ENCODE measurements at regions not wholly inside any gene's neighbourhood (a gene's known extent, or its start where the extent isn't known, plus 50 kb on each side); places are given as distances from the start of the nearest gene placed in this dataset.

GRCh38 chr2:176592216-176592615, 323.0 kb downstream of the MTX2 start:
- Histone ChIP-seq H3K4me1 (ENCODE audit: control insufficient read depth, insufficient read depth, low read length) (no peaks in the 10 kb centered on the region), H3K27me3 (ENCODE audit: control insufficient read depth, insufficient read depth, low read length) (no peaks in the 10 kb centered on the region), H3K36me3 (ENCODE audit: control insufficient read depth, insufficient read depth, low read length) (no peaks in the 10 kb centered on the region), H3K9me3 (replicated peaks; ENCODE audit: control insufficient read depth, low read depth, low read length) (no peaks in the 10 kb centered on the region), H3K27ac (ENCODE audit: low read length) (no peak overlapping the region), H3K4me3 (ENCODE audit: low read length) (no peak overlapping the region)
- 77% methylated on average over 3 of the region's 6 CpGs for WGBS (ENCODE audit: insufficient coverage)
- DNase-seq: no peak

GRCh38 chr2:176595986-176596385, 326.7 kb downstream of the MTX2 start:
- H3K36me3 ChIP-seq (ENCODE audit: control insufficient read depth, insufficient read depth, low read length): no peaks in the 10 kb centered on the region
- no peaks in the 10 kb centered on the region for H3K4me1 ChIP-seq (ENCODE audit: control insufficient read depth, insufficient read depth, low read length)
- peak; percentile 74 for DNase-seq
- no peaks in the 10 kb centered on the region for H3K27me3 ChIP-seq (ENCODE audit: control insufficient read depth, insufficient read depth, low read length)
- no peak overlapping the region for H3K27ac ChIP-seq (ENCODE audit: low read length)
- no peaks in the 10 kb centered on the region for H3K9me3 ChIP-seq (replicated peaks; ENCODE audit: control insufficient read depth, low read depth, low read length)
- H3K4me3 ChIP-seq (ENCODE audit: low read length): no peak overlapping the region
- WGBS (ENCODE audit: insufficient coverage): no CpG with 5 or more reads among the region's 3 CpGs

DNA sequence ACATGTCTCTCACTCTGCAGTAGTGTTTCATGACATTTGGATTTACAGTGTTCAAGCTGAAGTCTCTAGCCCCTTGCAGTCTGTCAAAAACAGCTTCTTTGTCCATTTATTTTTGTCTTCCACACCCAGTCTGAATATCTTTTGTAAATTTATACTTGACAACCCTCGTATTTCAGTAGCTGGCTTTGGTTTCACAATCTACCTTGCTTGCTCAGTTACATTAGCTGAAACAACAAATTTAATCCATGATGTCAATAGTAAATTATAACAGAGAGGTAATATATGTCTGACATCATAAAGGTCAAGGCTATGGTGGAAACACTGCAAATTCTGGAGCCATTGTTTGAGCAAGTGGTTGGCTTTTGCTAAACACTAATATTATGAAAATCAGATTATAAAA, 328.7 kb downstream of the MTX2 start:
- Histone ChIP-seq H3K4me3 (ENCODE audit: low read length) (no peak overlapping the region), H3K36me3 (ENCODE audit: control insufficient read depth, insufficient read depth, low read length) (no peaks in the 10 kb centered on the region), H3K9me3 (replicated peaks; ENCODE audit: control insufficient read depth, low read depth, low read length) (no peaks in the 10 kb centered on the region), H3K27me3 (ENCODE audit: control insufficient read depth, insufficient read depth, low read length) (no peaks in the 10 kb centered on the region), H3K4me1 (ENCODE audit: control insufficient read depth, insufficient read depth, low read length) (no peaks in the 10 kb centered on the region), H3K27ac (ENCODE audit: low read length) (no peak overlapping the region)
- no peak for DNase-seq
- no CpG with 5 or more reads among the region's 1 CpG for whole genome bisulfite sequencing (ENCODE audit: insufficient coverage)

DNA sequence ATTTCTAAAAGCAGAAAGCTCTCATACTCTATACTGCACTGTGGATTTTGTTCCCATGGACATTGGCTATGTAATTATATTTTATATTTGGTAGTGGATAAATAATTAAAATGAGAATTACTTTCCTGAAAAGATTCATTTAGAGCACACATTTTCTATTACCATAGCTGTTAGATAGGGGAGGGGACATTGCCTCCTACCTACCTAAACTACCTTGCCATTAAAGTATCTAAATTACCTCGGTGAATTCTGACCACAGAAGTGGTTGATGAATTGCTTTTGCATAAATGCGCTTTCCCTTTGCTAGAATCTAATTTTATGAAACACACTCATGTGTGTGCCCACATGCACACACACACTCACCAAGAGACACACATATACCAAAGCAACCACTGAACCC, 329.1 kb downstream of the MTX2 start:
- Histone ChIP-seq H3K4me3 (ENCODE audit: low read length) (no peak overlapping the region), H3K9me3 (replicated peaks; ENCODE audit: control insufficient read depth, low read depth, low read length) (no peaks in the 10 kb centered on the region), H3K27ac (ENCODE audit: low read length) (no peak overlapping the region), H3K4me1 (ENCODE audit: control insufficient read depth, insufficient read depth, low read length) (no peaks in the 10 kb centered on the region), H3K27me3 (ENCODE audit: control insufficient read depth, insufficient read depth, low read length) (no peaks in the 10 kb centered on the region), H3K36me3 (ENCODE audit: control insufficient read depth, insufficient read depth, low read length) (no peaks in the 10 kb centered on the region)
- no CpG with 5 or more reads among the region's 2 CpGs for WGBS (ENCODE audit: insufficient coverage)
- DNase-seq: no peak

DNA sequence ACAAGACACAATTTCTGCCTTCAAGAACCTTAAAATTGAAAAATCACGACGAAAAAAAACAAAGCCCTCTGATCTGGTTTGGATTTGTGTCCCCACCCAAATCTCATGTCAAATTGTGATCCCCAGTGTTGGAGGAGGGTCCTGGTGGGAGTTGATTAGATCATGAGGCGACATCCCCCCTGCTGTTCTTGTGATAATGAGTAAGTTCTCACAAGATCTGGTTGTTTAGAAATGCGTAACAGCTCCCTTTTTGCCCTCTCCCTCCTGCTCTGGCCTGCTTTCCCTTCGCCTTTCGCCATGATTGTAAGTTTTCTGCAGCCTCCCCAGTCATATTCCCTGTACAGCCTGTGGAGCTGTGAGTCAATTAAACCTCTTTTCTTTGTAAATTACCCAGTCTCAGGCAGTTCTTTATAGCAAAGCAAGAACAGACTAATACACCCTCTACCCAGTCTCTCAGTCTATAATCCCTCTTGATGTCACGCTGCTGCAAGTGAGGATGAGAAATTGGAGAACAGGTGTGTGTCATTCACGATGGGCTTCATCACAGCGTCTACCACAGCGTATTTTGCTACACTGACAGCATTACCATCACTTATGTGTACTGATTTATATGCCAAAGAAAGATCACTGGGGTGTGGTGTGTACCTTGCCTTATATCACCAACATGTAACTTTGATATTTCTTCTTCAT, 330.7 kb downstream of the MTX2 start:
- no peak overlapping the region for H3K4me3 ChIP-seq (ENCODE audit: low read length)
- no peaks in the 10 kb centered on the region for H3K4me1 ChIP-seq (ENCODE audit: control insufficient read depth, insufficient read depth, low read length)
- no peaks in the 10 kb centered on the region for H3K9me3 ChIP-seq (replicated peaks; ENCODE audit: control insufficient read depth, low read depth, low read length)
- no peaks in the 10 kb centered on the region for H3K36me3 ChIP-seq (ENCODE audit: control insufficient read depth, insufficient read depth, low read length)
- H3K27ac ChIP-seq (ENCODE audit: low read length): no peak overlapping the region
- DNase-seq: no peak
- WGBS (ENCODE audit: insufficient coverage): 80% methylated on average over 2 of the region's 10 CpGs
- H3K27me3 ChIP-seq (ENCODE audit: control insufficient read depth, insufficient read depth, low read length): no peaks in the 10 kb centered on the region

DNA sequence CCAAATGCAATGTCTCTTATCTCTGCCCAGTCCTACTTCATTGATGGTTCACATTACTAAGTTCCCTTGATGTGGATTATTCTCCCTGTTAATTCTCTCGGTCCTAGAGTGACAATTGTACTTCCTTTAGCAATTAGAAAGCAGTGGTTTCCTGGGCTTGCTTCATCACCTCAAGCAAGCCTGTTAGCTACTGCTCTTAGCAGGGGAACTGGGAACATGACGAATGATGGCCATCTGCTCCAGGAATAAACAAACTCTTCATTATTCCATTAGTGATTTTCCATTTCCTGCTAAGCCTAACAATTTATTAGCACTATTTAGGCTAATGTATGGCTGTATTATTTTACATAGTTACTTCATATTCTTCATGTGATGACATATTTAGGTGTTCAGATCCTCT, 331.8 kb downstream of the MTX2 start:
- WGBS (ENCODE audit: insufficient coverage): no CpG with 5 or more reads among the region's 2 CpGs
- no peak for DNase-seq

DNA sequence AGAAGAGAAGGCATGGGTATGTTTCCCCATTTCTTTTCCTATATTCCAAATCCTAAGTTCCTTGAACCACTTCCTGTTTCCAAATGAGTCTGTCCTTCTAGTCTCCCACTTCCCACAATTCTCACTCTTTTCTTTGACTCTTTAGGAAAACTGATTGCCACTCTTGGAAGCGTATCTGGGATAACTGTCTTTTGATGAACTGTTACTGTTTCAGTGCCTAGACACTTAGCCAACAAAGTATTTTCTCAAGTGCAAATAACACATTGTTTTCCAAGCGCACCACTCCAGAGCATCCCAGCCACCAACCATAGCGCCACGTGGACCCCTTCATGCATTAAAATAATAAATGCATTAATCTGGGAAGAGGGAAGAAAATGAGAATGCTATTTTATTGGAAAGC, 342.8 kb downstream of the MTX2 start:
- peak; percentile 56 for DNase-seq
- Histone ChIP-seq H3K9me3 (replicated peaks; ENCODE audit: control insufficient read depth, low read depth, low read length) (no peaks in the 10 kb centered on the region), H3K4me1 (ENCODE audit: control insufficient read depth, insufficient read depth, low read length) (peaks cover 3% of the 10 kb centered on the region), H3K36me3 (ENCODE audit: control insufficient read depth, insufficient read depth, low read length) (no peaks in the 10 kb centered on the region), H3K4me3 (ENCODE audit: low read length) (no peak overlapping the region), H3K27ac (ENCODE audit: low read length) (no peak overlapping the region), H3K27me3 (ENCODE audit: control insufficient read depth, insufficient read depth, low read length) (no peaks in the 10 kb centered on the region)
- no CpG with 5 or more reads among the region's 4 CpGs for WGBS (ENCODE audit: insufficient coverage)

More for the DNA sequence above, 331.8 kb downstream of the MTX2 start:
- H3K36me3 ChIP-seq (ENCODE audit: control insufficient read depth, insufficient read depth, low read length): no peaks in the 10 kb centered on the region
- no peak overlapping the region for H3K27ac ChIP-seq (ENCODE audit: low read length)
- no peaks in the 10 kb centered on the region for H3K9me3 ChIP-seq (replicated peaks; ENCODE audit: control insufficient read depth, low read depth, low read length)
- H3K27me3 ChIP-seq (ENCODE audit: control insufficient read depth, insufficient read depth, low read length): no peaks in the 10 kb centered on the region
- no peak overlapping the region for H3K4me3 ChIP-seq (ENCODE audit: low read length)
- no peaks in the 10 kb centered on the region for H3K4me1 ChIP-seq (ENCODE audit: control insufficient read depth, insufficient read depth, low read length)

DNA sequence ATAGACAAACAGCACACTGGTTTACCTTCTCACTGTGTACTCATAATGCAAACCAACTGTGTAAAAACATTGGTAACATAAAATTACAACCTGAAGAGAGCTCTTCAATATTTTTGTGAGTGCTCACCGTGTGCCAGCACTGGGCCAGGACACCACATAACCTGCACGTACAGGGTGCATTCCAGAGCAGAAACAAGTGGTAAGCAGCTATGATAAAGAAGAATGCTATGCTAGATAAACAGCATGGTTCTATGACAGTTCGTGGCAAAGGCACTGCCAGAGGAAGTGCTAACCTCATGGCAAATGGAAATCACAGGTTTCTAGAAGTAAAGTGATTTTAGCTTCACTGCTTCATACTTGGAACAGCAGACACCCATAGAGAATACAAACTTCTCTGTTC, 343.5 kb downstream of the MTX2 start:
- peaks cover 3% of the 10 kb centered on the region for H3K4me1 ChIP-seq (ENCODE audit: control insufficient read depth, insufficient read depth, low read length)
- no peak overlapping the region for H3K27ac ChIP-seq (ENCODE audit: low read length)
- H3K9me3 ChIP-seq (replicated peaks; ENCODE audit: control insufficient read depth, low read depth, low read length): no peaks in the 10 kb centered on the region
- WGBS (ENCODE audit: insufficient coverage): 6% methylated on average over 2 of the region's 3 CpGs
- no peaks in the 10 kb centered on the region for H3K27me3 ChIP-seq (ENCODE audit: control insufficient read depth, insufficient read depth, low read length)
- no peak overlapping the region for H3K4me3 ChIP-seq (ENCODE audit: low read length)
- H3K36me3 ChIP-seq (ENCODE audit: control insufficient read depth, insufficient read depth, low read length): no peaks in the 10 kb centered on the region
- no peak for DNase-seq

- Histone ChIP-seq H3K27me3 (ENCODE audit: control insufficient read depth, insufficient read depth, low read length) (no peaks in the 10 kb centered on the region), H3K4me3 (ENCODE audit: low read length) (no peak overlapping the region), H3K36me3 (ENCODE audit: control insufficient read depth, insufficient read depth, low read length) (no peaks in the 10 kb centered on the region), H3K27ac (ENCODE audit: low read length) (peak overlapping the region; percentile 57), H3K4me1 (ENCODE audit: control insufficient read depth, insufficient read depth, low read length) (peaks cover 3% of the 10 kb centered on the region), H3K9me3 (replicated peaks; ENCODE audit: control insufficient read depth, low read depth, low read length) (no peaks in the 10 kb centered on the region)
- WGBS (ENCODE audit: insufficient coverage): no CpG with 5 or more reads among the region's 3 CpGs
- DNase-seq: peak; percentile 94
These were observed 344.2 kb downstream of the MTX2 start for GRCh38 chr2:176613323-176613987.

- Histone ChIP-seq H3K27me3 (ENCODE audit: control insufficient read depth, insufficient read depth, low read length) (no peaks in the 10 kb centered on the region), H3K4me1 (ENCODE audit: control insufficient read depth, insufficient read depth, low read length) (peaks cover 3% of the 10 kb centered on the region), H3K4me3 (ENCODE audit: low read length) (no peak overlapping the region), H3K36me3 (ENCODE audit: control insufficient read depth, insufficient read depth, low read length) (no peaks in the 10 kb centered on the region), H3K27ac (ENCODE audit: low read length) (no peak overlapping the region), H3K9me3 (replicated peaks; ENCODE audit: control insufficient read depth, low read depth, low read length) (no peaks in the 10 kb centered on the region)
- no CpG with 5 or more reads among the region's 2 CpGs for WGBS (ENCODE audit: insufficient coverage)
- DNase-seq: peak; percentile 53
These were observed 344.8 kb downstream of the MTX2 start for GRCh38 chr2:176614049-176614448.
